GM18909 (cell line): ENCODE measurements at regions not wholly inside any gene's neighbourhood (a gene's known extent, or its start where the extent isn't known, plus 50 kb on each side); places are given as distances from the start of the nearest gene placed in this dataset.
A peak's percentile ranks its signal among the peaks of the same experiment; 100 is the strongest.
"Not testable (repeated sequence)": the region's sequence is repeated elsewhere in the genome, so short reads cannot be mapped to it uniquely, and the experiment has no call there.

Experiments
- ATAC-seq: cut with Tn5 transposase; IDR thresholded peaks from one replicate; pipeline ENCODE4 v1.9.1; 2021; ENCODE audit warnings: mild to moderate bottlenecking; ENCODE audit not compliant: unreplicated experiment, poor library complexity

DNA sequence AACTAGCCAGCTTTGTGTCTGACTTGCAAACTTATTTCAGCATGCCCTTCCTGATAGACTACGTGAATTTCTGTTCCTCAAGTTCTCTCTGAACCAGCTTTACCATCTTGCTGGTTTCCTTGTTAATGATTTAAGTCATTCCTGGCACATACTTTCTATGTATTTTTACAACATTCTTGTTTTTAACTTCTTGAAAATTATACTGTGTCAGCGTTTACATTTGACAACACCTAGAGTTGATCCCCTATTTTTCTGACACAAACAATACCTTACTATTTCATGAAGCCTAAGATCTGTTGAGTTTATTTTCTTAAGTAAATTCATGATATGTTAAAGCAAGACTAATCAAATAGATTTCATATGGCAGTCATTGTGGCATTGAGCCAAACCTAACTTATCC lies 686.3 kb downstream of the XPNPEP1 start:
- ATAC-seq = no peak

GRCh38 chr10:109223533-109223932 lies 699.8 kb downstream of the XPNPEP1 start:
- ATAC-seq = not testable (repeated sequence)

GRCh38 chr10:109219935-109220605 lies 703.2 kb downstream of the XPNPEP1 start:
- ATAC-seq = no peak

DNA sequence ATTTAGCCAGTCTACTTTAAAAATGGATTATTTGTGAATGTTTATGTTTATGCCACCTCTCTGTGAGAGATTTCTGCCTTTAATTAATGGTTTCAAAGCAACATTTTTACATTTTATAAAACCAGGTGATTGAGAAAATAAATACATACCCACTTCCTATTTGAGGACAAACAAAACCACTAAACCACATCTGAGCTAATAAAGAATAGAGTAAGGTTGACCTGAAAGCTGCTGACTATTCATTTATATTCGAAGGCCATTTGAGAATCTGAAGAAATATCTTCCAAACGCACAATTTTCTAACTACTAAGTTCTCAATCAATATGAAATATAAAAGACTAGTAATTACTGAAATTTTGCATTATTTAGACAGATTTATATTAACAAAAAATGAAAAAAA lies 705.1 kb downstream of the XPNPEP1 start:
- ATAC-seq = no peak

DNA sequence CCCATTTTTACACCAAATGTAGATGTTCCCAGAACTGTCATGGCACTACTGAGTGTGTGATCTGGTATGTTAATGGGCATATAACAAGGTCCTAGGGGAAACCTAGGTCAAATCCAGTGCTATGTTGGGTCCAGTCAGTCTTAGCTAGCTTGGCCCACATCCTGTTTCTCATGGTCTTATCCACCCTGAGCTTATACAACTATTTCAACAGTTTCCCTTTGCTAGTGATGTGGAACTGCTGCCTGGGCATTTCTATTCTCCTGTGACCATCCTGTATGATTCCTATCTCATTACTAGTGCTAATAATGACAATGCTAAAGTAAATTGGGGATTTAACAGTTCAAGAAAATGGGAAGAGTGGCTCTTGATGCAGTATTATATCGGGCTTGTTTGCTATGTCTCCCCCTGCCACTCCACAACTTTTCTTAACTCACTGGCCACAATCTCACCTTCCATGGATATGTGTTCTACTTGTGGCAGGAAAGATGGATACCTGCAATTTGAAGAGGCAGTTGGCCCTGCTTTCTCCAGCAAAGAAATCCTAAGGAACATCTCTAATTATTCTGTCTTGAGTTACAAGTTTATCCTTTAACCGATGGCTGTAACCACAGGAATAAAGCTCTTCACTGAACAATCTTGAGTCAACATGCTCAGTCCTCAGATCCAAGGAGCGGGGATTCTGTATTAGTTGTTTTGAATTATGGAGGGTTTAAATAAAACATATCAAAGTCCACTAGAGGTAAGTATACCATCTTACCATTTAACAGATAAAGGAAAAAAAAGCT lies 707.8 kb downstream of the XPNPEP1 start:
- ATAC-seq = no peak

DNA sequence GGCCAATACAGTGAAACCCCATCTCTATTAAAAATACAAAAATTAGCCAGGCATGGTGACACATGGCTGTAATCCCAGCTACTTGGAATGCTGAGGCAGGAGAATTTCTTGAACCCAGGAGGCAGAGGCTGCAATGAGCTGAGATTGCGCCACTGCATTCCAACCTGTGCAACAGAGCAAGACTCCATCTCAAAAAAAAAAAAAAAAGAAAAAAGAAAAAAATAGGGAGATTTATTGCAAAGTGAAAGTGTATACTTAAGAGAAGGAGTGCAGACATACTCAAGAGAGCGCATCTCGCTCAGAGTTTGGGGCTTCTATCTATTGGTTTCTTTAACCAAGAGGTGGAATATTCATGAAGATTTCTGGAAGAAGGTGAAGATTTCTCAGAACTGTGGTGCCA lies 708.4 kb downstream of the XPNPEP1 start:
- ATAC-seq = not testable (repeated sequence)

DNA sequence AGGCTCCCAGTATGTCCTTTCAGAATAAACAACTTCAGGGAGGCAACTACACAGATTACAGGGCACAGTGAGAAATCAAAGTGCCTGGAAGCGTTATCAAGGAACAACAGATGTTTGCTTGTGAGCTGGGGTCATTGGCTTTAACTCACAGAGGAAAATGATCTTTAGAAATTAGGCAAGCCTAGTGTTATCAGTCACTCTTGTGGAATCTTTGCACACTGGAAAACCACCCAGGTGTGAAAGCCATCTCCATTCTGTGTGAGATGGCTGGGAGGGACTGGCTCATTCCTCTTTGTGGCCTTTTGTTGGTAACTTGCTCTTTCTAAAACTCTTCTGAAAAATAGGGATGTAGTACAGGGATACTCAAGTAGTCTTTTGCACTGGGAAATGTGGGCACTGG lies 716.0 kb downstream of the XPNPEP1 start:
- ATAC-seq = no peak

DNA sequence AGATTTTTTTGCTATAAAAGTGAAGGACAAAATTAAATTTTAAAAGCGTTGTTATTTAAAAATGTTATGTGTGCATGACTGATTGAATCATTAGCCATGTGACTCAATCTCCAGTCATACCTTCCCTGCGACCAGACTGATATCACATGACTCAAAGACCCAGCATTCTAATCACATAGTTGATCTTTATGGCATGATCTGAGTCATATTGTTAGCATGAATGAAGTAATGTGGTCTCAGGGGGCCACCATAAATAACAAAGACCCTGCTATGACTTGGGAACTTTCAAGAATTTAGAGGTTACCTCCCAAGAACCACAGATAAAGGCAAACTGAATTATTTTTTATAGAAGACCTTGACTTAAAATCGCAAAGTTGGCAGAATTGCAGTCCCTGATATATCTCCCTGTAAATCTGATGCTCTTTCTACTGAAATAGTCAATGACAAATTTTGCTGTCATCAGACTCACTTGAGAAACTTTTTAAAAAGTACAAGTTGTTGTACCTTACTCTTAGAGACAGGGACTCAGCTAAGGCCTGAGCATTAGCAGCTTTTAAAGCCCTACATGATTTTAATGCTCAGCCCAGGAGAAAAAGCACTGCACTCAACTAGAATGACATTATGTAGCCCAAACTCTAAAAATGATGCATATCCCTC lies 717.3 kb downstream of the XPNPEP1 start:
- ATAC-seq = peak; percentile 42

DNA sequence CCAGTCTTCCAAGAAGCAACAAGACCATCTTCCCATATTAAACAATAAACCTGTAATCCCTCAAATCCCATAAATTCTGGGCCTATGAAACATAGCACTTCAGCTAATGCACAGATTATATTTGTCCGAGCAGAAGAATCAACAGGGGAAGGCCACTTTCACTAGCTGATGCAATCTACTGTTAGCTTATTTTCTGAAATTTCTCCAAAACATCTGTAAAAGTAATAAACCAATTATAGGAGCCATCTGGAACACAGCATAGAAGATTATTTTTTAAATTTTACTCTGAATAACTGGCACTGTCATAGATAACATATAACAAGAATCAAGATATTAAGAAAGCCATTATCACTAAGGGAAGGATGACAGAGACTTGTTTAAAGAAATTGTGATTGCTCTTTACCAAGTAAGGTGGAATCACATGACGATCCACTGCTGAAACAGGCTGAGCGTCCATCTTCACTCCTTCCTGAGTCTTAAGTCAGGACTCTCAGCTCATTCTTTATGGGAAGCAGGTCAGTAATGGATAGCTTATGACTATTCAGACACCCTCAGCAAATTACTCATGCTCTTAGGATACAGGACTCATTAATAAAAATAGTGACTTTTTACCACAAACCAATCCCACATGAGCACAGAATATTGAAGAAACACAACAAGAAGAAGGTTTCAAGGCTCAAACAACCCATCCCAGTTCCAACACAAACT lies 719.5 kb downstream of the XPNPEP1 start:
- no peak for ATAC-seq

DNA sequence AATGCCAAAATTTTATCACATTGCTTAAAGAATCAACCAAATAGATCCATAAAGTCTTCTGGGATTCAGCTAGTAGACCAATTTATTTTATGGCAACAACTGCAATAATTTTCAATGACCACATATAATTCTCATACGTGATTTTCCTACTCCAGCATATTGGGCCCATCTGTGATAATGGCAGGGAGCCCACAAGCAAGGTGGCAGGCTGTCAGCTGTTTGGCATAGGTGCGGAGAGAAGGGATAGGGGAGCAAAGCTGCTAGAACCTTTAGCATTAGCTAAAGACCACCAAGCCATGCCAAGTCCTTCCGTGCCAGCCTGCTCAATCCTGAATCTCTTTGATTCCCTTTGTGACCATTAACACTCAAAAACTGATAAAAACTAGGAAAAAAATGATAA lies 721.2 kb downstream of the XPNPEP1 start:
- ATAC-seq = no peak

GRCh38 chr10:109200646-109201045 lies 722.7 kb downstream of the XPNPEP1 start:
- ATAC-seq = no peak

- ATAC-seq = no peak
These were observed 731.5 kb downstream of the XPNPEP1 start for GRCh38 chr10:109191823-109192222.

GRCh38 chr10:109191341-109191740 lies 732.0 kb downstream of the XPNPEP1 start:
- ATAC-seq = no peak

- no peak for ATAC-seq
These were observed 735.6 kb downstream of the XPNPEP1 start for GRCh38 chr10:109187677-109188076.

DNA sequence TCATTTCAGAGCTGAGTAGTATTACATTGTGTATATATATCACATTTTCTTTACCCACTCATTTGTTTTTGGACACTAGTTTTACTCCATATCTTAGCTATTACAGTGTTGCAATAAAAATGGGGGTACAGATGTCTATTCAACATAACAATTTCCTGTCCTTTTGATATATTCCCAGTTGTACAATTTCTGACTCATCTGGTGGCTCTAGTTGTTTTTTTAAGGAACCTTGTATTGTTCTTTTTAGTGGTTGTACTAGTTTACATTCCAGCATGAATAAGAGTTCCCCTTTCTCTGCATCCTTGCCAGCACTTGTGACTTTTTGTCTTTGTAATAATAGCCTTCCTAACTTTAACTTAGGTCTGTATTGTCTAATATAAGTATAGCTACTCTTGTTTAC lies 739.9 kb downstream of the XPNPEP1 start:
- ATAC-seq = no peak

GRCh38 chr10:109178591-109178990 lies 744.7 kb downstream of the XPNPEP1 start:
- no peak for ATAC-seq

DNA sequence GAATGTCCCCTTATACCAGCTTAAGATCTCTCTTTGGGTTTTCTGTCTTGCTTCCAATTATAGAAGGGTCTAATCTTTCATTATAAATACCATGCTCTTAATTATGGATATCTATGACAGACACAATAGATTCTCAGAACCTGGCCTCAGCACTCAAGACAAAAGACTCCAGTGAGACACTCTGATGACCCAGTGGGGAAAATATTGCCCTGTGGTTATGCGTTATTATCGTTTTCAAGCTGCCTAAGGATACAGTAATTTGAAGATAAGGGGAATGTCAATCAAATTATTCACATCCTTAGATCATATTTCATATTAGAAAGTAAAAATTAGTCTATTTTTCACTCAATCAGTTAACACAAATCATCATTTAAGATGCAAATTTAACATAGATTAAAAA lies 748.8 kb downstream of the XPNPEP1 start:
- ATAC-seq = no peak

DNA sequence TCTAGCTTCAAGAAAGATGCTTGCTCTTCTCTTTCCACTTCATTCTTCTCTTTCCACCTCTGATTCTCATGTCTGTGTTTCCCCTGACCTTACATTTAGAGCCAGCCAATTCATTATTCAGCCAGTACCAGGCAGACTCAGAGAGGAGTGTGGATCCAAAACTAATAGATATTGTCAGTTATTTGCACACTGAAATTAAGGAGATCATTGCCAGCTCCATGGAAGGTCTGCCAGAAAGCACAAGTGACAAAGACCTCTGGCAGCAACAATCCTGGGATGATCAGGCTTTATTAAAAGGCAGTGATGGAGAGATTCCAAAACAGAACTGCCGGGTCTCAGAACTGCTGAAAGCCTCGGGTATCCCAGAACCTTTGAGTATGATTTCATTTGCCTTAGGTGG lies 749.4 kb downstream of the XPNPEP1 start:
- ATAC-seq = no peak

DNA sequence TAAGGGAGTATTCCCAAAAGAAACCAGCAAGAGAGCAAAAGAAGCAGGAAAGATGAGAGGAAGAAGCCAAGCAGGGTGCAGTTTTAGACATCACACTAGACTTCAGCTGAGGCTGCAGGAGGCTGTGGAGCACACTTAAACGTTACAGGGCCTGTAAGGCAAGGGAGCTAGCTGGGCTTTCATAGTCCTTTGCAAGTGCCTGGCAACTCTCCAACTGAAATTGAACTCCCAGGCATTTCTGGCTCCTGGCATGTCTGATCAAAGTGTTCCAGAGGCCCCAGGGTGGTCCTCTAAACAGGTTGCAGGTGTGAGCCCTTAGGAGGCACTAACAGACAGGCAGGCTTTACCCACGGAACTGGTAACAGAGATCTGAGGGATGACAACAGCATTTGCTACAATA lies 750.2 kb downstream of the XPNPEP1 start:
- ATAC-seq = no peak

GRCh38 chr10:109166935-109167334 lies 756.4 kb downstream of the XPNPEP1 start:
- ATAC-seq = no peak

DNA sequence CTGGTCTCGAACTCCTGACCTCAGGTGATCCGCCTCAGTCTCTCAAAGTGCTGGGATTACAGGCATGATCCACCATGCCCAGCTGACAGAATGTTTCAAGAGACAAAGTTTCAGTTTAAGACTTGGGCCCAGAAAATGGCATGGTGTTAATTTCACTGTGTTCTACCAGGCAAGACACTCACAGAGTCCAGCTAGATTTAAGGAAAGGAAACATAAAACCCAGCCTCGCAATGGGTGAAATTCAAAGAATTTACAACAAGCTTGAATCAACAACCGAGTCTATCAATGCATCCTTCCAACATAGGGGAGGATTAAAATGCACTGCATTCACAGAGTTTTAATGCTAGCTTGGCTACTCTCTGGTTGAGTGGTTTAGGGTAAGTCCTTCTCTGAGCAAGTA lies 764.0 kb downstream of the XPNPEP1 start:
- ATAC-seq = no peak
